ENCODE measurements at regions not wholly inside any gene's neighbourhood (a gene's known extent, or its start where the extent isn't known, plus 50 kb on each side); places are given as distances from the start of the nearest gene placed in this dataset.

DNA sequence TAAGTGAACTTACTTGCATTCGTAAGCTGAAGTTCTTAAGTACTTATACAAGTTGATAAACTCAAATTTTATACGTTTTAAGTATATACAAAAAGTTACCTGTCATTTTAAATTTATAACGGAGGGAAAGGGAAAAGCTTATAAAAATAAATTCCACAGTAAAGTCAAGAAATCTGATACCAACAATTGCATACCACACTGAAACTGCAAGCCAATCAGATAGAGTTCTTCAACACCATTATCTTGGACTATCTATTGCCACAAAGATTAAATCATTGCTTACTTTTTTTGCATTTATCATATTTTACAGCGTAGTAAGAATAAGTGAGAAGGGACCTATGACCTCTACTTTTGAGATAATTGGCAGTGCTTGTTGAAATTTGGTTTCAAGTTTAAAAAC, 386.7 kb downstream of the TFAP2A start:
- TF ChIP-seq CTCF (IDR thresholded peaks at IDR 0.05; ENCODE audit: low read depth, low read length, missing control alignments) = no peak
- in situ Hi-C loops (cut with HindIII; ENCODE audit: low sequenced_read_pairs) = no loop called here
- no peak for DNase-seq (ENCODE audit: low read depth)
- H3K4me3 ChIP-seq (ENCODE audit: low read depth, low read length) = no peak overlapping the region

DNA sequence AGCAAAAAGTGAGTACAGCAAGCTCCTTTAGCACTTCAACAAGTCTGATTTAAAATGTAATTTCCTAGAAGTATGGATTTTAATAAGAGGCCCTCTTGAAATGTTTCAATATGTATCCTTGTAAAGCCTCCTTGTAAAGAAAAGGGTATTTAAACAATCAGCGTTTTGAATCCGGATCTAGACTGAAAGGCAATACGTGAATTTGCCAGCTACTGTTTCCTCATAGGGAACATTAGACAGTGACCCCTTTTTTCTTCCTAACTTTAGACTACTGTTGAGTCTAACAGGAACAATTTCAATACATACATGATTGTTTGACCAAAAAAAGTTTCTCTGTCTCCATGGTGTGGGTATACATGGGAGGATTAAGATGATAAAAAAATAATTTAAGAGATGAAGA, 395.0 kb downstream of the TFAP2A start:
- in situ Hi-C loops (cut with HindIII; ENCODE audit: low sequenced_read_pairs) = no loop called here

GRCh38 chr6:10014557-10014956, 400.3 kb downstream of the TFAP2A start:
- TF ChIP-seq CTCF (IDR thresholded peaks at IDR 0.05; ENCODE audit: low read depth, low read length, missing control alignments) = no peak
- H3K4me3 ChIP-seq (ENCODE audit: low read depth, low read length) = no peak overlapping the region
- in situ Hi-C loops (cut with HindIII; ENCODE audit: low sequenced_read_pairs) = no loop called here
- peak; percentile 24 for DNase-seq (ENCODE audit: low read depth)

More for the DNA sequence above, 395.0 kb downstream of the TFAP2A start:
- no peak for TF ChIP-seq CTCF (IDR thresholded peaks at IDR 0.05; ENCODE audit: low read depth, low read length, missing control alignments)
- no peak for DNase-seq (ENCODE audit: low read depth)
- H3K4me3 ChIP-seq (ENCODE audit: low read depth, low read length) = no peak overlapping the region

DNA sequence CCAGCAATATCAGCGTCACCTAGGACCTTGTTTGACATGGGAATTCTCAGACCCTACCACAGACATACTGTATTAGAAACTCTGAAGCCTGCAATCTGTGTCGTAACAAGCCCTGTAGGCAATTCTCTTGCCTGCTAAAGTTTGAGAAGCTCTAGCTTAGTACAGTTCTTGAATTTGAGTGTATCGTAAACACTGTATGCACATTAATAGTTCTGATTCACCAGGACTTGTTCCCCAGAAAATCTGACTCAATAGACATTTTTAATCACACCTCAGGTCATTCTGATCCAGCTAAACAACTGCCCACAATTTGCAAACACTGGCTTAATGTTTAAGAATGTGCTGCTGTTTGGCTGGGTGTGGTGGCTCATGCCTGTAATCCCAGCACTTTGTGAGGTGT, 414.3 kb downstream of the TFAP2A start:
- no peak for TF ChIP-seq CTCF (IDR thresholded peaks at IDR 0.05; ENCODE audit: low read depth, low read length, missing control alignments)
- in situ Hi-C loops (cut with HindIII; ENCODE audit: low sequenced_read_pairs) = no loop called here
- H3K4me3 ChIP-seq (ENCODE audit: low read depth, low read length) = no peak overlapping the region
- no peak for DNase-seq (ENCODE audit: low read depth)

DNA sequence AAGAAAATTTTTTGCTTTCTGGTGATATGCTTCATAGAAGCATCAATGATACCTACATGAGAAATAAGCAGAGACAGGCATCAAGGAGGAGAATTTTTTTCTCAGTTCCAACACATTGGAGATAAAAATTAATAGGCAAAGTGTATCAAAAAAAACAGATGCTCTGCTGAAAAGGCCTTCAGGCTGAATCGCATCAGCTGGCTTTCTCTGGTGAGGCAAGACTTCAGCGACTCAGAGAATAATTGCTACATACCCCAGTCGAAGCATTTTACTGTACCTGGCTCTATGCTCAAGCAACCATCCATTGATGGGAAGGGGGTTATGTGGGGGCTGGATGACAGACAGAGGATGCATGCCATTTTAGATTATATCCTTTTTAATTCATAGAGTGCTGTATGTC, 415.1 kb downstream of the TFAP2A start:
- no peak for DNase-seq (ENCODE audit: low read depth)

GRCh38 chr6:9986273-9986672, 428.6 kb downstream of the TFAP2A start:
- in situ Hi-C loops (cut with HindIII; ENCODE audit: low sequenced_read_pairs) = no loop called here
- no peak for TF ChIP-seq CTCF (IDR thresholded peaks at IDR 0.05; ENCODE audit: low read depth, low read length, missing control alignments)
- DNase-seq (ENCODE audit: low read depth) = no peak
- no peak overlapping the region for H3K4me3 ChIP-seq (ENCODE audit: low read depth, low read length)

More for the DNA sequence above, 415.1 kb downstream of the TFAP2A start:
- in situ Hi-C loops (cut with HindIII; ENCODE audit: low sequenced_read_pairs) = no loop called here
- no peak overlapping the region for H3K4me3 ChIP-seq (ENCODE audit: low read depth, low read length)
- TF ChIP-seq CTCF (IDR thresholded peaks at IDR 0.05; ENCODE audit: low read depth, low read length, missing control alignments) = no peak

GRCh38 chr6:9985481-9985880, 429.4 kb downstream of the TFAP2A start:
- in situ Hi-C loops (cut with HindIII; ENCODE audit: low sequenced_read_pairs) = no loop called here
- no peak for TF ChIP-seq CTCF (IDR thresholded peaks at IDR 0.05; ENCODE audit: low read depth, low read length, missing control alignments)
- no peak for DNase-seq (ENCODE audit: low read depth)
- no peak overlapping the region for H3K4me3 ChIP-seq (ENCODE audit: low read depth, low read length)
